Right lobe of liver (tissue), 6 donors: ENCODE measurements at regions not wholly inside any gene's neighbourhood (a gene's known extent, or its start where the extent isn't known, plus 50 kb on each side); places are given as distances from the start of the nearest gene placed in this dataset.

ENCODE experiments used
- ATAC-seq, 4 donors: fragments of 200-7000 bp; cut with Tn5 transposase; one replicate each; pipeline ENCODE4 v1.9.1; 2020; ENCODE audit warnings: mild to moderate bottlenecking in 4 of 4, moderate library complexity in 4 of 4
- DNase-seq, 3 donors: peaks; one replicate each; pipeline ENCODE4 v3.0.0-alpha.2; 2020
- H3K27ac ChIP-seq, 3 donors: fragments of 200-600 bp; one replicate each; pipeline ENCODE4 v1.8.0; 2022
- H3K27me3 ChIP-seq, 2 donors: fragments of 200-600 bp; one replicate each; pipeline ENCODE4 v1.8.0; 2022
- H3K36me3 ChIP-seq, 4 donors: fragments of 200-600 bp; sonication (generic) in 1 of 4; one replicate each; pipeline versions ENCODE4 v1.5.1 to v1.8.0; 2017 to 2022; ENCODE audit warnings: control low read depth in 1 of 4
- H3K4me1 ChIP-seq, 4 donors: fragments of 200-600 bp; sonication (generic) in 1 of 4; one replicate each; pipeline versions ENCODE4 v1.5.1 to v1.8.0; 2017 to 2022; ENCODE audit warnings: control low read depth in 1 of 4
- H3K4me3 ChIP-seq, 3 donors: fragments of 200-600 bp; one replicate each; pipeline ENCODE4 v1.8.0; 2022
- H3K9me3 ChIP-seq, 4 donors: fragments of 200-600 bp; sonication (generic) in 1 of 4; one replicate each; pipeline versions ENCODE4 v1.5.1 to v1.8.0; 2017 to 2022; ENCODE audit warnings: control low read depth in 1 of 4
- CTCF ChIP-seq, 4 donors: fragments of 200-600 bp in 3 of 4; fragments of 450-650 bp in 1 of 4; IDR thresholded peaks; one replicate each; pipeline versions ENCODE4 v1.5.1 to v1.8.0; 2016 to 2022; ENCODE audit warnings: antibody characterized with exemption in 4 of 4, mild to moderate bottlenecking in 2 of 4
- POLR2A ChIP-seq: fragments of 450-650 bp; IDR thresholded peaks from one replicate; pipeline ENCODE4 v1.6.1; 2017; ENCODE audit warnings: antibody characterized with exemption, mild to moderate bottlenecking
- WGBS: methylation state at CpG from one replicate; pipeline ENCODE4 v1.1.6; 2018; ENCODE audit warnings: low coverage, low lambda C conversion rate; ENCODE audit not compliant: insufficient coverage; ENCODE audit errors: missing lambda C conversion rate; 5-methylcytosine and 5-hydroxymethylcytosine counted together
- intact Hi-C, 2 donors: fragments of 100-400 bp; cut with DNase I; formaldehyde crosslinking; loops; one replicate each; pipeline versions ENCODE4 v1.11.2 to v1.14.1; 2022
- donor health status: DM: no; HTN: yes; CAD: no.
- donor health status: DM: no; HTN: no; CAD: no.
- donor health status: DM: no; HTN: no; CAD: no.
- donor health status: DM: no; HTN: yes; CAD: no.
- donor health status: DM: no; HTN: yes; CAD: no.

GRCh38 chr4:112942997-112943396, 106.5 kb upstream of the ANK2 start:
- Histone ChIP-seq H3K36me3 (no peaks in the 10 kb centered on the region), H3K4me1 (no peaks in the 10 kb centered on the region), H3K27ac (no peak overlapping the region), H3K9me3 (no peaks in the 10 kb centered on the region), H3K27me3 (no peaks in the 10 kb centered on the region), H3K4me3 (no peak overlapping the region)
- 92% methylated on average over 2 of the region's 2 CpGs for WGBS
- DNase-seq = no peak
- no peak for ATAC-seq
- intact Hi-C loops = no loop called here
- TF ChIP-seq CTCF (IDR thresholded peaks at IDR 0.05) = no peak
- TF ChIP-seq POLR2A = no peak

- DNase-seq (no peak), ATAC-seq (no peak)
- no peaks in the 10 kb centered on the region for H3K36me3 ChIP-seq
- intact Hi-C loops = no loop called here
- H3K4me3 ChIP-seq = no peak overlapping the region
- H3K4me1 ChIP-seq = no peaks in the 10 kb centered on the region
- H3K27ac ChIP-seq = no peak overlapping the region
- no peaks in the 10 kb centered on the region for H3K9me3 ChIP-seq
- TF ChIP-seq CTCF (IDR thresholded peaks at IDR 0.05) (no peak), POLR2A (no peak)
- no peaks in the 10 kb centered on the region for H3K27me3 ChIP-seq
These were observed 105.4 kb upstream of the ANK2 start for GRCh38 chr4:112944006-112944405.

- no peaks in the 10 kb centered on the region for H3K27me3 ChIP-seq
- intact Hi-C loops = no loop called here
- DNase-seq (no peak), ATAC-seq (no peak)
- TF ChIP-seq POLR2A (no peak), CTCF (IDR thresholded peaks at IDR 0.05) (no peak)
- no peaks in the 10 kb centered on the region for H3K4me1 ChIP-seq
- no peak overlapping the region for H3K4me3 ChIP-seq
- H3K27ac ChIP-seq = no peak overlapping the region
- no peaks in the 10 kb centered on the region for H3K36me3 ChIP-seq
- 52% methylated on average over 7 of the region's 7 CpGs for WGBS
- no peaks in the 10 kb centered on the region for H3K9me3 ChIP-seq
These were observed 103.3 kb upstream of the ANK2 start for GRCh38 chr4:112946127-112946526.

GRCh38 chr4:112947616-112948015, 101.8 kb upstream of the ANK2 start:
- DNase-seq (no peak), ATAC-seq (no peak)
- no peak overlapping the region for H3K27ac ChIP-seq
- no peaks in the 10 kb centered on the region for H3K27me3 ChIP-seq
- 52% methylated on average over 2 of the region's 2 CpGs for whole genome bisulfite sequencing
- no peaks in the 10 kb centered on the region for H3K9me3 ChIP-seq
- intact Hi-C loops = no loop called here
- no peaks in the 10 kb centered on the region for H3K4me1 ChIP-seq
- no peak overlapping the region for H3K4me3 ChIP-seq
- no peaks in the 10 kb centered on the region for H3K36me3 ChIP-seq
- TF ChIP-seq CTCF (IDR thresholded peaks at IDR 0.05) (no peak), POLR2A (no peak)
